Osteocyte (in vitro differentiated cells): ENCODE measurements at regions not wholly inside any gene's neighbourhood (a gene's known extent, or its start where the extent isn't known, plus 50 kb on each side); places are given as distances from the start of the nearest gene placed in this dataset.

Experiments
- DNase-seq: peaks from one replicate; pipeline ENCODE4 v3.0.0; 2021; ENCODE audit warnings: mixed read lengths; ENCODE audit not compliant: unreplicated experiment; ENCODE audit errors: extremely low spot score
- H3K27ac Mint-ChIP-seq: one replicate; pipeline ENCODE4 v1.8.0; 2021; ENCODE audit warnings: mild to moderate bottlenecking, mixed read lengths; ENCODE audit not compliant: unreplicated experiment
- H3K27me3 Mint-ChIP-seq: one replicate; pipeline ENCODE4 v1.8.0; 2021; ENCODE audit warnings: mixed read lengths; ENCODE audit not compliant: unreplicated experiment
- H3K36me3 Mint-ChIP-seq: one replicate; pipeline ENCODE4 v1.8.0; 2021; ENCODE audit warnings: mixed read lengths; ENCODE audit not compliant: unreplicated experiment
- H3K4me1 Mint-ChIP-seq: one replicate; pipeline ENCODE4 v1.8.0; 2021; ENCODE audit warnings: mixed read lengths; ENCODE audit not compliant: unreplicated experiment
- H3K4me3 Mint-ChIP-seq: one replicate; pipeline ENCODE4 v1.8.0; 2021; ENCODE audit warnings: mild to moderate bottlenecking, moderate library complexity, mixed read lengths; ENCODE audit not compliant: unreplicated experiment
- H3K9me3 Mint-ChIP-seq: one replicate; pipeline ENCODE4 v1.8.0; 2021; ENCODE audit warnings: mixed read lengths; ENCODE audit not compliant: unreplicated experiment
- CTCF ChIP-seq: fragments of 200-600 bp; sonication (generic); IDR thresholded peaks from 2 replicates; pipeline ENCODE4 v1.5.0; 2021; ENCODE audit warnings: antibody characterized with exemption, mild to moderate bottlenecking, moderate library complexity

- Mint-ChIP-seq H3K4me3 (no peak overlapping the region), H3K27ac (no peak overlapping the region), H3K27me3 (no peaks in the 10 kb centered on the region), H3K36me3 (no peaks in the 10 kb centered on the region), H3K9me3 (no peaks in the 10 kb centered on the region), H3K4me1 (peaks cover 8% of the 10 kb centered on the region)
- no peak for TF ChIP-seq CTCF
- no peak for DNase-seq
These were observed 485.2 kb upstream of the FTMT start for GRCh38 chr5:121366515-121366914.

GRCh38 chr5:121373371-121373770 is 478.3 kb upstream of the FTMT start:
- Mint-ChIP-seq H3K9me3 (no peaks in the 10 kb centered on the region), H3K36me3 (no peaks in the 10 kb centered on the region), H3K4me3 (no peak overlapping the region), H3K27me3 (no peaks in the 10 kb centered on the region), H3K4me1 (peaks cover 11% of the 10 kb centered on the region), H3K27ac (no peak overlapping the region)
- no peak for DNase-seq
- no peak for TF ChIP-seq CTCF

DNA sequence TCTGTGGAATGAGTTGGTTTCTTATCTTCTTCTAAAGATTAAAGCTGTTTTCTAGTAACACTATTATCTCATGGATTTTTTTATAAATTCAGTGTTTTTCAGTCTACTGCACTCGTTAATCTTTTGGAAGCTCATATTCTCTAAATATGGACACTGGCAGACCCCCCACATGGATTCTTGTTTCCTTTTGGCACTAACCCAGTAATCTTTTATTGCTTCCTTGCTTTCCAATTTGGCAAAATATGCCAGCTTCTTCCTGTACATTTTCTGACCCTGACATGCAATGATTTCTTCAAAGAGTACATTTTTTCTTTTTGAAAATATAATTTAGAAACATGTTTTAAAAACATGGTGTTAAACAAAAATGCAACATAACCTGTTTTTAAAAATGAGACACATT is 474.2 kb upstream of the FTMT start:
- Mint-ChIP-seq H3K27ac (no peak overlapping the region), H3K4me1 (peaks cover 8% of the 10 kb centered on the region), H3K36me3 (no peaks in the 10 kb centered on the region), H3K4me3 (no peak overlapping the region), H3K27me3 (no peaks in the 10 kb centered on the region), H3K9me3 (no peaks in the 10 kb centered on the region)
- DNase-seq: no peak
- no peak for TF ChIP-seq CTCF

DNA sequence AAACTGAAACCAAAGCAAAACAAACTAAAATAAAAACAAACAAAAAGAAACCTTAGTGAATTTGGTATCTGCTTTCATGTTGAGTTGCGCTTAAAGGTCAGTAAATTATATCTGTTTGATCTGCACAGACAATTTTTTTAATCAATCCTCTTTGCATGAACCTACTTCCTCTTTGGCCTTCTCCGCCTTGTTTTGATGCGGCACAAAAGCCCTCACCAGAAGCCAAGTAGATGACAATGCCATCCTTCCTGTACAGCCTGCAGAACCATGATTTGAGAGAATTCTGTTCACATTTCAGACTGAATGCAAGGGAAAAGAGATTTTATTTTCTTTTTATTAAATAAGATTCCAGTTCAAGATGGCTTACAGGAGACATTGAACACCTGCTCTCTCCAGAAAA is 473.6 kb upstream of the FTMT start:
- Mint-ChIP-seq H3K27ac (no peak overlapping the region), H3K4me1 (peaks cover 8% of the 10 kb centered on the region), H3K36me3 (no peaks in the 10 kb centered on the region), H3K4me3 (no peak overlapping the region), H3K27me3 (no peaks in the 10 kb centered on the region), H3K9me3 (no peaks in the 10 kb centered on the region)
- DNase-seq: no peak
- TF ChIP-seq CTCF: no peak

DNA sequence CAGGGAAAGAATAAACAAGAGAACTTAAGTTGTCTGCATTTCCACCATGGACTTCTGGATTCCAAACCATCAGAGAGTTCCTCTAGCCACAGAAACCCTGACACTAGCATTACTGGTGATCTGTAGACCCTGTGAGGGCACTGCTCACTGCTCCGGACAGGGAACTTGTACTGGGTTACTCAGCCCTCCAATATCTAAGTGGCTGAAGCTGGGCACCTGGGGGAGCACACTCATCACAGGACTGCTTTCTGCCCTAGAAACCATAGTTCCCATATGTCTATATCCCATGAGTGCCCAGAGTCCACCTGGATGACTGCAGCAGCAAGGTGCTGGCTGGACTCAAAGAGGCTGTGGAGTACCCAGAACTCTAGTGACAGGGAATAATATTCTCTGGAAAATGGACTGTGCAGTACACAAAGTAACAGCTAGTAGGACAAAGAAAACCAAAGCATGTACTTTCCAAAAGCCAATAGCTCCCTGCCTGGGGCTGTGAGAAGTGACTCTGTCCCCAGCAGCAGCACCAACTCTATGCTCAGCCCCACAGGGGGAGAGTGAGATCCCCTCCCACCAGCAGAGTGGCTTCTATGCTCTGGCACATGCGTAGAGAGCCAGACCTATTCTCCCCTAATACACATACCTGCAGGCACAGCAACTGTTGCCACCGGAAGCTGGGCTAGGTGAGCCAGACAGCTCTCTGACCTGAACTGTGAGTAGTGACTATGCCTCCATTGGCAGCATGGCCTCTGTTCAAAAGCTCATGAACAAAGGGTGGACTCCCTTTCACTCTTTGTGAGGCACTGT is 472.9 kb upstream of the FTMT start:
- Mint-ChIP-seq H3K4me3 (no peak overlapping the region), H3K36me3 (no peaks in the 10 kb centered on the region), H3K9me3 (no peaks in the 10 kb centered on the region), H3K4me1 (peaks cover 8% of the 10 kb centered on the region), H3K27ac (no peak overlapping the region), H3K27me3 (no peaks in the 10 kb centered on the region)
- no peak for DNase-seq
- no peak for TF ChIP-seq CTCF
